ENCODE measurements at regions not wholly inside any gene's neighbourhood (a gene's known extent, or its start where the extent isn't known, plus 50 kb on each side); places are given as distances from the start of the nearest gene placed in this dataset.

GRCh38 chr1:121459235-121459634 is 274.5 kb downstream of the SRGAP2C start:
- TF ChIP-seq CTCF (IDR thresholded peaks at IDR 0.05; ENCODE audit: low read length) (no peak), EZH2 (IDR thresholded peaks at IDR 0.05; ENCODE audit: borderline replicate concordance, low read length) (no peak)

Data from OCI-LY1 (cell line).